Gastrocnemius medialis (tissue), 4 donors: ENCODE measurements at regions not wholly inside any gene's neighbourhood (a gene's known extent, or its start where the extent isn't known, plus 50 kb on each side); places are given as distances from the start of the nearest gene placed in this dataset.
A peak's percentile ranks its signal among the peaks of the same experiment; 100 is the strongest.

Experiments used
- ATAC-seq, 2 donors: fragments of 150-250 bp; one replicate each; pipeline ENCODE4 v1.9.1; 2016
- DNase-seq, 2 donors: peaks; one replicate each; pipeline ENCODE4 v3.0.0-alpha.2; 2019
- H3K27ac ChIP-seq, 4 donors: fragments of 200-600 bp; sonication (generic); 1 replicate in 1 of 4; 2 replicates in 3 of 4; pipeline ENCODE4 v1.5.1; 2016 to 2018; ENCODE audit warnings: mild to moderate bottlenecking in 2 of 4, moderate library complexity in 1 of 4
- H3K27me3 ChIP-seq, 3 donors: fragments of 200-600 bp; sonication (generic) in 2 of 3; 1 replicate in 1 of 3; 2 replicates in 2 of 3; pipeline versions ENCODE4 v1.5.1 to v1.6.0; 2016 to 2019; ENCODE audit warnings: mild to moderate bottlenecking in 1 of 3, moderate library complexity in 1 of 3
- H3K36me3 ChIP-seq, 2 donors: fragments of 200-600 bp; sonication (generic) in 1 of 2; one replicate each; pipeline ENCODE4 v1.5.1; 2017 to 2018
- H3K4me1 ChIP-seq, 2 donors: fragments of 200-600 bp; sonication (generic) in 1 of 2; one replicate each; pipeline ENCODE4 v1.5.1; 2016 to 2017; ENCODE audit warnings: mild to moderate bottlenecking in 2 of 2
- H3K4me3 ChIP-seq, 4 donors: fragments of 200-600 bp; sonication (generic) in 3 of 4; 1 replicate in 1 of 4; 2 replicates in 3 of 4; pipeline ENCODE4 v1.5.1; 2016 to 2019; ENCODE audit warnings: mild to moderate bottlenecking in 2 of 4
- H3K9me3 ChIP-seq, 3 donors: fragments of 200-600 bp; sonication (generic) in 2 of 3; 1 replicate in 1 of 3; 2 replicates in 2 of 3; pipeline ENCODE4 v1.5.1; 2016 to 2019
- POLR2A ChIP-seq, 2 donors: fragments of 450-650 bp; IDR thresholded peaks; one replicate each; pipeline ENCODE4 v1.6.1; 2017; ENCODE audit warnings: antibody characterized with exemption in 2 of 2, mild to moderate bottlenecking in 2 of 2, moderate library complexity in 2 of 2
- in situ Hi-C, 4 donors: fragments of 200-750 bp; cut with MboI; loops; one replicate each; pipeline versions ENCODE4 v1.15.0 to v1.8.0; 2017; ENCODE audit warnings: low sequenced_read_pairs in 4 of 4
- intact Hi-C: fragments of 100-400 bp; cut with DNase I; formaldehyde crosslinking; loops from one replicate; pipeline ENCODE4 v1.15.1; 2023; ENCODE audit warnings: low total_unique reads
- TF ChIP-seq, protein P1 (sequence below), 5 experiments: fragments of 450-650 bp in 3 of 5; fragments of 200-600 bp in 2 of 5; sonication (generic) in 2 of 5; IDR thresholded peaks in 4 of 5; conservative IDR thresholded peaks in 1 of 5; 1 replicate in 4 of 5; 2 replicates in 1 of 5; pipeline ENCODE4 v1.5.1; 2016 to 2019; ENCODE audit warnings: antibody characterized with exemption in 5 of 5, mild to moderate bottlenecking in 3 of 5, moderate library complexity in 3 of 5

DNA sequence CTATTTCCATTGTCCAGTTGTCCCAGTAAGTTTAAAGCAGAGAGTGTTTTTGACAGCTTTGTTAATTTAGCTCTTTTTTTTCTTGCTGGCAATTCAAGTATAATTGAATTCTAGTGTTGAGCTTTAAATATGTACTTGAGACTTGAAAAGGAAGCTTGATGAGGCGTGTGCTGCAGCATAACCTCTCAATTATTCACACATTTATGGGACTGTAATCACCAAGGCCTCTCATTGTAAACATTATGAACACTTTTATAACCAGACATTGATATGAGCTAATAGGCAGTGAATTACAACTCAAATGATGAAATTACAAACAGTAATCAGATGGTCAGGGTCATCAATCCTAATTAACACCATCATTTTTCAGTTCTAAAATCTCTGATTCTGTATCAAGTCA lies 378.0 kb upstream of the DDHD1 start:
- H3K4me3 ChIP-seq = no peak overlapping the region
- H3K4me1 ChIP-seq = no peaks in the 10 kb centered on the region
- ATAC-seq = no peak
- intact Hi-C loops (loop anchor here (10.0 kb wide), 2 partner anchors 424 to 814 kb away; partner anchors contain the start of gene BMP4), in situ Hi-C loops (loop anchor here in 3 of 4 donors (25.0 kb wide), 2 partner anchors 656 to 806 kb away; no protein-coding TSS in a partner anchor)
- TF ChIP-seq POLR2A (IDR thresholded peaks at IDR 0.05) = no peak
- TF ChIP-seq, protein P1, sequence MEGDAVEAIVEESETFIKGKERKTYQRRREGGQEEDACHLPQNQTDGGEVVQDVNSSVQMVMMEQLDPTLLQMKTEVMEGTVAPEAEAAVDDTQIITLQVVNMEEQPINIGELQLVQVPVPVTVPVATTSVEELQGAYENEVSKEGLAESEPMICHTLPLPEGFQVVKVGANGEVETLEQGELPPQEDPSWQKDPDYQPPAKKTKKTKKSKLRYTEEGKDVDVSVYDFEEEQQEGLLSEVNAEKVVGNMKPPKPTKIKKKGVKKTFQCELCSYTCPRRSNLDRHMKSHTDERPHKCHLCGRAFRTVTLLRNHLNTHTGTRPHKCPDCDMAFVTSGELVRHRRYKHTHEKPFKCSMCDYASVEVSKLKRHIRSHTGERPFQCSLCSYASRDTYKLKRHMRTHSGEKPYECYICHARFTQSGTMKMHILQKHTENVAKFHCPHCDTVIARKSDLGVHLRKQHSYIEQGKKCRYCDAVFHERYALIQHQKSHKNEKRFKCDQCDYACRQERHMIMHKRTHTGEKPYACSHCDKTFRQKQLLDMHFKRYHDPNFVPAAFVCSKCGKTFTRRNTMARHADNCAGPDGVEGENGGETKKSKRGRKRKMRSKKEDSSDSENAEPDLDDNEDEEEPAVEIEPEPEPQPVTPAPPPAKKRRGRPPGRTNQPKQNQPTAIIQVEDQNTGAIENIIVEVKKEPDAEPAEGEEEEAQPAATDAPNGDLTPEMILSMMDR (IDR thresholded peaks at IDR 0.05 in 4 of 5, conservative IDR thresholded peaks at IDR 0.05 in 1 of 5) = no peak
- no peaks in the 10 kb centered on the region for H3K9me3 ChIP-seq
- no peaks in the 10 kb centered on the region for H3K36me3 ChIP-seq
- H3K27ac ChIP-seq = no peak overlapping the region
- H3K27me3 ChIP-seq = no peaks in the 10 kb centered on the region
- DNase-seq = no peak

DNA sequence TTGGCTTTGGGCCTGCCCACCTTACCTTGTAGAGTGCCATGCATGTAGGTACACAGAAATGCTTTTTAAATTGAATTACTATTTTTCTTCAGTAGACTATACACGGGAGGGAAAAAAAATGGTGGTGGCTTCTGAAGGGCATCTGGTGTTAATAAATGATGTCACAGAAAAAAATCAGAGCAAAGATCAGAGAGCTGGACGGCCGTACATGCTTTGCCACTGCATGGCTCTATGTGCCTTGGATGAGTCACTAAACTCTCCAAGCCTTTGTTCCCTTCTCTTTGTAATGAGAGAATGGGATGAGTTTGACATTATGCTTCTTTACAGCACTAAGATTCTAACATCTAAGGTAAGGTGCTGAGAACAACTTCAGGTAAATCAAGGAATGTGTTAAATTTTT lies 376.4 kb upstream of the DDHD1 start:
- Histone ChIP-seq H3K27me3 (no peaks in the 10 kb centered on the region), H3K36me3 (no peaks in the 10 kb centered on the region), H3K4me3 (no peak overlapping the region), H3K27ac (no peak overlapping the region), H3K4me1 (no peaks in the 10 kb centered on the region), H3K9me3 (no peaks in the 10 kb centered on the region)
- ATAC-seq (no peak), DNase-seq (no peak)
- no peak for TF ChIP-seq POLR2A (IDR thresholded peaks at IDR 0.05)
- TF ChIP-seq, protein P1 (IDR thresholded peaks at IDR 0.05 in 4 of 5, conservative IDR thresholded peaks at IDR 0.05 in 1 of 5) = no peak
- intact Hi-C loops (no loop called here), in situ Hi-C loops (loop anchor here in 3 of 4 donors (25.0 kb wide), 2 partner anchors 658 to 808 kb away; no protein-coding TSS in a partner anchor)

DNA sequence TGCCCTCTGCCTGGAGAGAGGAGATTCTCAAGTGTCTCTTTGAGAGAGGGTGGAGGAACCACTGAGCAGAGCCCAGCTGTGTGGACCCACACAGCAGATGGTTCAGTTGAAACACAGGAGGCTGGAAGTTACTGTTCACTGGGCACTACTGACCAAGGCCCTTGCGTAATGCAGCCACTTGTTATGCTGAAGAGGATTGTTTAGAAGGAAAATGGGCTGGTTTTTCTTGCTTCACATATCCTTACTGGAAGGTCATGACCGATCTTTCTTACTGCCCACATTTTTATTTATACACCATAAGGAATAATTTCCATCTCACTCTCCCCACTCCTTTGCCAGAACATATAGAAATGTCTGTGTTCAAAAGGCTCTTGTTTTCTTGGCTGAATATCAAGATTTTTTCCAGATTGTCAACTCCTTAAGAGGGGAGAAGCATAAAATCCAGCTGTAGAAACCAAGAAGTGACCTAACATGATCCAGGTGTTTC lies 375.1 kb upstream of the DDHD1 start:
- TF ChIP-seq, protein P1 (IDR thresholded peaks at IDR 0.05 in 4 of 5, conservative IDR thresholded peaks at IDR 0.05 in 1 of 5) = no peak
- TF ChIP-seq POLR2A (IDR thresholded peaks at IDR 0.05) = no peak
- no peak overlapping the region for H3K4me3 ChIP-seq
- H3K36me3 ChIP-seq = no peaks in the 10 kb centered on the region
- no peaks in the 10 kb centered on the region for H3K4me1 ChIP-seq
- in situ Hi-C loops = loop anchor here in 3 of 4 donors (25.0 kb wide), 2 partner anchors 659 to 809 kb away; no protein-coding TSS in a partner anchor
- ATAC-seq = peak in 1 of 2 donors; percentile 33
- intact Hi-C loops = no loop called here
- H3K27me3 ChIP-seq = no peaks in the 10 kb centered on the region
- H3K9me3 ChIP-seq = no peaks in the 10 kb centered on the region
- no peak for DNase-seq
- no peak overlapping the region for H3K27ac ChIP-seq

DNA sequence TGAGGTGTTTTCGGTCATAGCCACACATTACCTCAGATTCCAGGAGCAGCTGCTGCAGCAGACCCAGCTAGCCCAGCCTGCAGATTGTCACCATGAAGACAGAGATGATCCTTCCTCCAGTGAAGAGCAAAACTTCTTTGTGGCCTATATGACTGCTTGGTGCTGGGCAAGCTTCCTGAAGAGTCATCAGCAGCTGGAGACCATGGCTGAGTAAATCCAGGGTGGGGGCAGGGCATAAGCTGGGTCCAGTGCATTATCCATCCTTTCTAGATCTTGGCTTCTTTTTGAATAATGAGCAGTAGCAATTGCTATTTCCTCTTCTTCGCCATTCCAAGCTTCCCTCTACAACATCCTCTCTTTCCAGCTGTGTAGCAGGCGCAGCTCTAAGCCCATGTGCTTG lies 373.1 kb upstream of the DDHD1 start:
- H3K9me3 ChIP-seq = no peaks in the 10 kb centered on the region
- TF ChIP-seq, protein P1 (IDR thresholded peaks at IDR 0.05 in 4 of 5, conservative IDR thresholded peaks at IDR 0.05 in 1 of 5) = no peak
- no peak for TF ChIP-seq POLR2A (IDR thresholded peaks at IDR 0.05)
- H3K4me3 ChIP-seq = no peak overlapping the region
- ATAC-seq (no peak), DNase-seq (no peak)
- intact Hi-C loops (no loop called here), in situ Hi-C loops (loop anchor here in 3 of 4 donors (25.0 kb wide), 2 partner anchors 661 to 811 kb away; no protein-coding TSS in a partner anchor)
- H3K4me1 ChIP-seq = no peaks in the 10 kb centered on the region
- H3K27me3 ChIP-seq = no peaks in the 10 kb centered on the region
- no peak overlapping the region for H3K27ac ChIP-seq
- H3K36me3 ChIP-seq = no peaks in the 10 kb centered on the region
